GM21447 (cell line): ENCODE measurements at regions not wholly inside any gene's neighbourhood (a gene's known extent, or its start where the extent isn't known, plus 50 kb on each side); places are given as distances from the start of the nearest gene placed in this dataset.
"Not testable (repeated sequence)": the region's sequence is repeated elsewhere in the genome, so short reads cannot be mapped to it uniquely, and the experiment has no call there.

Experiments
- ATAC-seq: cut with Tn5 transposase; IDR thresholded peaks from one replicate; pipeline ENCODE4 v1.9.1; 2021; ENCODE audit not compliant: unreplicated experiment

DNA sequence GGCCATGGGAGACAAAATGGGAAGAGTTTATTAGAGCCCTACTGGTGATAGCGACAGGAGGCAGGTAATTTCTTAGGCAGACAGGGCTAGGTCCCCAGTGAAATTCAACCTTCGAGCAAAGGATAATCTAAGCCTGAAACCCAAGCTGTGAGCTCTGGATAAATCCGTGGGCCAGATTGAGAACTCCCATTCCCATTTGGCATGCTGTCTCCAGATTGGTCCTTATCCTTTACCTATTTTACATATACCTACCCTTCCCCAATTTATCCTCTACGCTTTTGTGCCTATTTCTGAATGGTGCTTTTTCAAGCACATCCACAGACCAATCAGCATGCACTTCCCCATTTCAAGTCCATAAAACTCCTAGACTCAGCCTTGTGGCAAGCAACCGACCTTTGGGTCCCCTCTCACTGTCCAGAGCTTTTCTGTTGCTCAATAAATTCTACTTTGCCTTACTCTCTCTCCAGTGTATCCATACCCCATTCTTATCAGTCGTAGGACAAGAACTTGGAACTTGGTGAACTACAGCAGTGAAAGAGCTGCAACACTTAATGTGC, 268.0 kb downstream of the MYCN start:
- no peak for ATAC-seq

GRCh38 chr2:16207611-16208010, 267.3 kb downstream of the MYCN start:
- no peak for ATAC-seq

DNA sequence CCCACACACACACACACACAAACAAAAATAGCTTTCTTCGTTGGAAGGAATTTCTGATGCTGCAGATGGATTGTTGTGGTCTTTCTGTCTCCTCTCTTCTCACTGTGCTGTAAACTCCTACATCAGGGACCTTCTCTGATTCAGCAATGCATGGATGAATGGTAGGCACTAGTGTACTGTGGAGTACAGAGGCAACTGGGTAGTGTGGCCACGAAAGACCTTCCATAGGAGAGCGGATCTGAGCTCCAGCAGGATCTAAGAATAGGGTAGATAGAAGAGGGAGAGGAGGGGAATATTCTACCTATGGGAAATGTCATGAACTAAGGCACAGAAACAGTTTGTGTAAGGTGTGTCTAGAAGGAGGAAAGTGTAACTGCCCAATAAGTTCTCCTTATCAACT, 266.8 kb downstream of the MYCN start:
- ATAC-seq, result no peak

DNA sequence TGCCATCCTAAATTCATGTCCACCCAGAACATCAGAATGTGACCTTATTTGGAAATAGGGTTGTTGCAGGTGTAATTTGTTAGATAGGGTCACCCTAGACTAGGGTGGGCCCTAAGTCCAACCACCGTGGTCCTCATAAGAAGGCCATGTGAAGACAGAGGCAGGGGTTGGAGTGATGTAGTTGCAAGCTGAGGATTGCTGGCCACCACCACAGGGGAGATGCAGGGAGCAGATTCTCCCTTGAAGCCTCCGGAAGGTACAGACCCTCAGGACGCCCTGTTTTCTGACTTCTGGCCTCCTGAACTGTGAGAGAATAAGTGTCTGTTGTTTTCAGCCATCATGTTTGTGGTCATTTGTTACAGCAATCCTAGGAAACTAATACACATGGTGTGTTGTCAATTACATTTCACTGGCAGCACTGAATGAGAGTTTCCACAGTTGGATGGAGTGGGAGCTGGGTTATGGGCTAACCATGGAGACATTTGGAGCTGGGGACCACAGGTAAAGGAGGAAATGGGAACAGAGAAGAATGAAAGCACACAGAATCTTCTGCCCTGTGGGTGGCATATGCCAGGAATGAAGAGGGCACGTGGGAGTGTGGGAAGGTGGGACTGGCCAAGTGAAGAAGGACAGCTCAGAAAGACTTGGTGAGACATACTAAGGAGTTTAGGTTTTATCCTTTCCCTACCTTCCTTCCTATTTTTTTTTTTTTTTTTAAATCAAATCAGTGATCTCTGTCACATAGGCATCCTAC, 266.0 kb downstream of the MYCN start:
- ATAC-seq, result no peak

- ATAC-seq, result no peak
Measured at GRCh38 chr2:16205631-16206030, 265.3 kb downstream of the MYCN start.

- ATAC-seq, result no peak
Measured at GRCh38 chr2:16204886-16205620, 264.7 kb downstream of the MYCN start.

GRCh38 chr2:16204251-16204650, 263.9 kb downstream of the MYCN start:
- no peak for ATAC-seq

DNA sequence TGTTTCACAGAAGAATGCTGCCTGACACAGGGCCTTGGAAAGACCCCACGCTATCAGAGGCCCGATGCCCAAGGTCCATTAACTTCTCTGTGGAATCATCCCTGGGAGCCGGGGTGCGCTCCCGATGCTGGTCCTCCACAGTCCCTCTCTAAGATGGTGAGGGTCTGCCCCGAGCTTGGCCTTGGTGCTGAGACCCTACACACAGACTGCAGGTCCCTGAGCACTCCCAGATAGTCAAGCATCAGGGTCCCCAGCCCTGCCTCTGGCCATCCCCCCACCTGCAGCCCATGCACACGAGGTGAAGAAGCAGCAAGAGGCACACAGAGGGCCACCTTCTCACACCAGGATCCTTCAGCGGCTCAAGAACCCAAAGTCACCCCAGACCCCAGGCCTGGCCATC, 263.3 kb downstream of the MYCN start:
- ATAC-seq, result no peak

- ATAC-seq, result no peak
Measured at GRCh38 chr2:16203069-16203468, 262.7 kb downstream of the MYCN start.

DNA sequence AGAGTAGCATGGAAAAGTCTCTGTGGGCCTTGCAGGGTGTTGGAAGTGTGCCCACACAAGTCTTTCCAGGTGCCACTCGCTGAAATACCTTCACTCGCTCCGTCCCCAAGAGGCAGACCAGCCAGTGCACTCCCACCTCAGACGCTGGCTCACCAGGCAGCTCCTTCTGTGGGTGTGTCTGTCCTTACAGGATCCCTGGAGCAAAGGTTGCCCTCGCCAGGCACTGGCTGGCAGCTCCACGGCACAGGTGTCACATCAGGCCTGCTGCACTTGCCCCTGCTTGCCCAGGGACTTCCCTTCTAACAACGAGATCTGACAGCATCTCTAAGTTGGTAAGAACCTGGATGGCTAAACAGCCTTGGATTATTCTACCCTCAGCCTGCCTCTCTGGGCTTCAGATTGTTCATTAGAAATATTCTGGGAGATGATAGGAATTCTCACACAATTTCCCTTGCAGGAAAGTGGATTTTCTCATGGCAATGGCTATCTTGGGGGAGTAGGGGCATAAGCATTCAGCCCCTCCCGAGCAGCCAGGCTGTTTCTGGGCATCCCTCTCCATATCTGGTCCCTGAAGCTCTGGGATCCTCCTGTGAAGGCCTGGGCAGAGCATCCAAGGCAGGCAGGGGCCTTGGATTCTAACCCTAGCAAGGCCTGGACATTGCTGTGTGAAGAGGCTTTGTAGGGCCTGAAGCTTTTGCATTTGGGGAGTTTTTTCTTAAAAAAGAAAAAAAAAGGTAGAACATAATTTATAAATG, 262.1 kb downstream of the MYCN start:
- no peak for ATAC-seq

GRCh38 chr2:16201848-16202247, 261.5 kb downstream of the MYCN start:
- no peak for ATAC-seq

GRCh38 chr2:16200554-16201193, 260.3 kb downstream of the MYCN start:
- no peak for ATAC-seq

- no peak for ATAC-seq
Measured at GRCh38 chr2:16199882-16200553, 259.7 kb downstream of the MYCN start.

- not testable (repeated sequence) for ATAC-seq
Measured at GRCh38 chr2:16199241-16199640, 258.9 kb downstream of the MYCN start.

GRCh38 chr2:16198166-16198912, 258.0 kb downstream of the MYCN start:
- no peak for ATAC-seq

DNA sequence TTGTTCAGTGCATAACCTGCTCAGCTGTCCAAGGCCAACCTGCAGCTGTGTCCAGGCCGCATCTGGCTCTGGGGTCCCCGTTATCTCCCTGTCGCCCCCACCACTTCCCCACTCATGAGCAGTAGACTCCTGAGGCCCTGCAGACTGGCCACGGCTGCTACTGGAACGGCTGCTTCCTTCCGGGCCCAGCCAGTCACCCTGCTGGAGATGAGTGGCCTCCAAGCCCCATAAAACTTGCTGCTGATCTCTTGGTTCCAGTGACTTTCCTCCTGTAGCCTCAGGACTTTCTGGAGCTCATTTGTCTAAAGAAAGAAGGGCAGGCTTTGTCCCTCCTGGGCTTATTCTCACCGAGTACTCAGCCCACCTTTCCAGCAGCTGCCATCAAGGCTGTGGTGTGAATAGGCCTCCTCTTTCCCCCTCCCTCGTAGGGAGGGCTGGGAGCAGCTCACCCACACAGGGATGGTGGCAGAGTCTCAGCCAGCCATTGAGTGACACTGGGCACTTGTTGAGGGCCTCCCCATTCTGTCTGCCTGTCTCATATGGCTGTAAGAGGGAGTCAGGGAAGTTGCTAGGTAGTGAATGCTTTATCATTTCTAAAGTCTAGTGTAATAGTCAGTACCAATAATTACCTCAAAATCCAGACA, 257.3 kb downstream of the MYCN start:
- ATAC-seq, result no peak

DNA sequence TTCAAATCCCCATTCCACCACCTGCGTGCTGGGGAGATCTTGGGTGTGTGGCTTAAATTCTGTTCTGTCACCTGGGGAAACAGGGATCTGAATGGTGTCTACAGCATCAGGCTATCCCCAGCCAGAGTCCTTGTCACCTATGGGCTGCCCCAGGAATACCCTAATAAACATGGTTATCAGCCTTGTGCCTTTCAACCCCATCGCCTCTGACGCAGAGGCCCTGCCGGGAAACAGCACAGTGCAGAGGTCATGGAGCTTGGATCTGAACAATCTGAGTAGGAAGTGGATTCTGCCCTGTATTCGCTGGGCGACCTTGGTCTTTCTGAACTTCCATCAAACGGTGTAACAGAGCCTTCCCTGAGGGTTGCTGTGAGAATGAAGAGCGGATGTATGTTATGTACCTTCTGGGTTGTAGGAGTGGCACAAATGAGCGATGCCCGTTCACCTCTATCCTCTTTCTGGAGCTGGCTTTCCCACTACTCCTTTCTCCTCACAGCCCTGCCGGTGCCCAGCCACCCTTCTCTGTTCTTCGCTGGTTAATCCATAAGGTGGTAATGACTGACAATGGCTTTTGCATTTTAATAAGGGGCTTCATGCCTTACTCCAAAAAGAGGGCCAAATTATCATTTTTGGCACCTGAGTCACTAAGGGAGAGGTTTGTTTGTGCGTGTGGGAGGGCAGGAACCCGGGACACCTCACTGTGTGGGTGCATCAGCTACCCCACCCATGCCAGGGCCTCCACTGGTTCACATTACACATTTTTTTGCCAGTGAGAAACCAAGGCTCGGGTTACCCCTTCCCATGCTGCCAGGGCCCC, 256.5 kb downstream of the MYCN start:
- ATAC-seq, result no peak

DNA sequence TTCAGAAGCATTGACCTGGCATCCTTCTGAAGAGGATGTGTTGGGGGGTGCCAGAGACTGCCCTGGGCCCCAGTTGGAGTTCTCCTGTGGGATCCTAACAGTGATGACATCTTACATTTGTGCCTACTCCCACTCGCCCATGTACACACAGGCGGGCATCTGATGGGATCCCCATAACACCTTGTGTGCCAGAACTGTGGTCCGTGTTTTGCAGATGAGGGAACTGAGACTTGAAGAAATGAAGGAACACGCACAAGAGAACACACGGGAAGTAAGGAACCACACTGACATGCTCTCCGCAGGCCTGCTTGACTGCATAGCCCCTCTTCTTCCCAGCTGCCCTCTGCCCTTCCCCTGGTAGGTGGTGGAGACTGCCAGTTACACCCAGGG, 255.3 kb downstream of the MYCN start:
- no peak for ATAC-seq
